PFSK-1 (cell line): ENCODE measurements at regions not wholly inside any gene's neighbourhood (a gene's known extent, or its start where the extent isn't known, plus 50 kb on each side); places are given as distances from the start of the nearest gene placed in this dataset.

ENCODE experiments used
- FOXP2 ChIP-seq: optimal IDR thresholded peaks from 2 replicates; pipeline ENCODE3; 2011; ENCODE audit warnings: borderline replicate concordance, control low read depth, inconsistent platforms; ENCODE audit not compliant: insufficient read depth; ENCODE audit errors: extremely low read length, extremely low read depth
- POLR2AphosphoS5 ChIP-seq: IDR thresholded peaks from 2 replicates; pipeline ENCODE4 v1.6.1; 2012; ENCODE audit warnings: low read depth, mild to moderate bottlenecking, control low read depth, low read length, moderate library complexity
- SIN3A ChIP-seq: IDR thresholded peaks from 2 replicates; pipeline ENCODE4 v1.6.1; 2012; ENCODE audit warnings: mild to moderate bottlenecking, low read length, moderate library complexity, borderline replicate concordance; ENCODE audit not compliant: insufficient read depth
- TAF1 ChIP-seq: IDR thresholded peaks from 2 replicates; pipeline ENCODE4 v1.6.1; 2012; ENCODE audit warnings: low read length, control low read depth, borderline replicate concordance; ENCODE audit not compliant: insufficient read depth
- TF ChIP-seq, protein P1 (sequence below), 2 experiments: IDR thresholded peaks; 2 replicates each; pipeline versions ENCODE4 v1.6.1 to v1.8.0; 2011 to 2012; ENCODE audit warnings: low read depth in 2 of 2, low read length in 2 of 2, control low read depth in 1 of 2, inconsistent platforms in 1 of 2, mild to moderate bottlenecking in 1 of 2, moderate library complexity in 1 of 2; ENCODE audit not compliant: insufficient read depth in 1 of 2

DNA sequence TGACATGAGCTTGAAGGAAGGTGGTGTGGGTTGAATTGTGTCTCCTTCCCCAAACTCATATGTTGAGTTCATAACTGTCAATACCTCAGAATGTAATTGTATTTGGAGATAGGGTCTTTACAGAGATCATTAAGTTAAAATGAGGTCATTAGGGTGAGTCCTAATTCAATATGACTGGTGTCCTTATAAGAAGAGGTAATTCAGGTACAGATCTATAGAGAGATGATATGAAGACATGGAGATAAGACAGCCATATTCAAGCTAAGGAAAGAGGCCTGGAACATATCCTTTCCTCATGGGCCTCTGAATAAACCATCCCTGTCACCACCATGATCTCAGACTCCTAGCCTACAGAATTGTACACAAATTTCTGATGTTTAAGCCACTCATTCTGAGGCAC lies 514.7 kb upstream of the MGAT4C start:
- TF ChIP-seq POLR2AphosphoS5 (no peak), FOXP2 (no peak), SIN3A (no peak), TAF1 (no peak)
- TF ChIP-seq, protein P1, sequence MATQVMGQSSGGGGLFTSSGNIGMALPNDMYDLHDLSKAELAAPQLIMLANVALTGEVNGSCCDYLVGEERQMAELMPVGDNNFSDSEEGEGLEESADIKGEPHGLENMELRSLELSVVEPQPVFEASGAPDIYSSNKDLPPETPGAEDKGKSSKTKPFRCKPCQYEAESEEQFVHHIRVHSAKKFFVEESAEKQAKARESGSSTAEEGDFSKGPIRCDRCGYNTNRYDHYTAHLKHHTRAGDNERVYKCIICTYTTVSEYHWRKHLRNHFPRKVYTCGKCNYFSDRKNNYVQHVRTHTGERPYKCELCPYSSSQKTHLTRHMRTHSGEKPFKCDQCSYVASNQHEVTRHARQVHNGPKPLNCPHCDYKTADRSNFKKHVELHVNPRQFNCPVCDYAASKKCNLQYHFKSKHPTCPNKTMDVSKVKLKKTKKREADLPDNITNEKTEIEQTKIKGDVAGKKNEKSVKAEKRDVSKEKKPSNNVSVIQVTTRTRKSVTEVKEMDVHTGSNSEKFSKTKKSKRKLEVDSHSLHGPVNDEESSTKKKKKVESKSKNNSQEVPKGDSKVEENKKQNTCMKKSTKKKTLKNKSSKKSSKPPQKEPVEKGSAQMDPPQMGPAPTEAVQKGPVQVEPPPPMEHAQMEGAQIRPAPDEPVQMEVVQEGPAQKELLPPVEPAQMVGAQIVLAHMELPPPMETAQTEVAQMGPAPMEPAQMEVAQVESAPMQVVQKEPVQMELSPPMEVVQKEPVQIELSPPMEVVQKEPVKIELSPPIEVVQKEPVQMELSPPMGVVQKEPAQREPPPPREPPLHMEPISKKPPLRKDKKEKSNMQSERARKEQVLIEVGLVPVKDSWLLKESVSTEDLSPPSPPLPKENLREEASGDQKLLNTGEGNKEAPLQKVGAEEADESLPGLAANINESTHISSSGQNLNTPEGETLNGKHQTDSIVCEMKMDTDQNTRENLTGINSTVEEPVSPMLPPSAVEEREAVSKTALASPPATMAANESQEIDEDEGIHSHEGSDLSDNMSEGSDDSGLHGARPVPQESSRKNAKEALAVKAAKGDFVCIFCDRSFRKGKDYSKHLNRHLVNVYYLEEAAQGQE (IDR thresholded peaks at IDR 0.05; ENCODE audit: insufficient read depth in 1 of 2, low read depth in 2 of 2, low read length in 2 of 2) = no peak
